ENCODE measurements at regions not wholly inside any gene's neighbourhood (a gene's known extent, or its start where the extent isn't known, plus 50 kb on each side); places are given as distances from the start of the nearest gene placed in this dataset.

GRCh38 chr12:4203772-4204376 lies 69.7 kb upstream of the CCND2 start:
- no peak for TF ChIP-seq POLR2A (IDR thresholded peaks at IDR 0.05)
- TF ChIP-seq, protein P1, sequence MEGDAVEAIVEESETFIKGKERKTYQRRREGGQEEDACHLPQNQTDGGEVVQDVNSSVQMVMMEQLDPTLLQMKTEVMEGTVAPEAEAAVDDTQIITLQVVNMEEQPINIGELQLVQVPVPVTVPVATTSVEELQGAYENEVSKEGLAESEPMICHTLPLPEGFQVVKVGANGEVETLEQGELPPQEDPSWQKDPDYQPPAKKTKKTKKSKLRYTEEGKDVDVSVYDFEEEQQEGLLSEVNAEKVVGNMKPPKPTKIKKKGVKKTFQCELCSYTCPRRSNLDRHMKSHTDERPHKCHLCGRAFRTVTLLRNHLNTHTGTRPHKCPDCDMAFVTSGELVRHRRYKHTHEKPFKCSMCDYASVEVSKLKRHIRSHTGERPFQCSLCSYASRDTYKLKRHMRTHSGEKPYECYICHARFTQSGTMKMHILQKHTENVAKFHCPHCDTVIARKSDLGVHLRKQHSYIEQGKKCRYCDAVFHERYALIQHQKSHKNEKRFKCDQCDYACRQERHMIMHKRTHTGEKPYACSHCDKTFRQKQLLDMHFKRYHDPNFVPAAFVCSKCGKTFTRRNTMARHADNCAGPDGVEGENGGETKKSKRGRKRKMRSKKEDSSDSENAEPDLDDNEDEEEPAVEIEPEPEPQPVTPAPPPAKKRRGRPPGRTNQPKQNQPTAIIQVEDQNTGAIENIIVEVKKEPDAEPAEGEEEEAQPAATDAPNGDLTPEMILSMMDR (IDR thresholded peaks at IDR 0.05) = no peak

Measured in breast epithelium (tissue), 3 donors.